ENCODE measurements at regions not wholly inside any gene's neighbourhood (a gene's known extent, or its start where the extent isn't known, plus 50 kb on each side); places are given as distances from the start of the nearest gene placed in this dataset.
"Not testable (repeated sequence)": the region's sequence is repeated elsewhere in the genome, so short reads cannot be mapped to it uniquely, and the experiment has no call there.

DNA sequence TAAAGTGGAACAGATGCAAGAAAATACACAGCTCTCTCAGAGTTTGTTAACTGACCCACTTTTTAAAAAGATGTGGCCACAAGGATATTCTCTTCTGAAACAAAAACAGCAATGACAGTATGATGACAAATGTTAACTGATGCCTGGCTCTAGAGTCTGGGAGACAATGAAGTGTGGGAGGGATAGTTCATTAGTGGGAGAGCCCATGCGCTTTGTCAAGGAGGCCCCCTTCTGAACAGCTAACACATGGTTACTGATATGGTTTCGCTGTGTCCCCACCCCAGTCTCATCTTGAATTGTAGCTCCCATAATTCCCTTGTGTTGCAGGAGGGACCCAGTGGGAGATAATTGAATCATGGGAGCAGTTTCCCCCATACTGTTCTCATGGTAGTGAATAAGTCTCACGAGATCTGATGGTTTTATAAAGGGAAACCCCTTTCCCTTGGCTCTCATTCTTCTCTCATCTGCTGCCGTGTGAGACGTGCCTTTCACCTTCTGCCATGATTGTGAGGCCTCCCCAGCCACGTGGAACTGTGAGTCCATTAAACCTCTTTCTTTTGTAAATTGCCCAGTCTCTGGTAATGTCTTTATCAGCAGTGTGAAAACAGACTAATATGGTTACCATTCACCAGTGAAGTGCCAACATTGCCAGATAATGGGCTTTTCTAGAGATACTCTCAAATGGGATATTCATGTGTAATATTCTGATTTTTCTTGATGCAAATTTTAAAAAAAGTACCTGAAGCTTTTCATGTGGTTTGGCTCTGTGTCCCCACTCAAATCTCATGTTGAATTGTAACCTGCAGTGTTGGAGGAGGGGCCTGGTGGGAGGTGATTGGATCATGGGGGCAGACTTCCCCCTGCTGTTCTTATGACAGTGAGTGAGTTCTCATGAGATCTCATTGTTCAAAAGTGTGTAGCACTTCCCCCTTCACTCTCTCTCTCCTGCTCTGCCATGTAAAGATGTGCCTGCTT lies 435.8 kb downstream of the SHISA9 start:
- not testable (repeated sequence) for DNase-seq (ENCODE audit: low spot score)

DNA sequence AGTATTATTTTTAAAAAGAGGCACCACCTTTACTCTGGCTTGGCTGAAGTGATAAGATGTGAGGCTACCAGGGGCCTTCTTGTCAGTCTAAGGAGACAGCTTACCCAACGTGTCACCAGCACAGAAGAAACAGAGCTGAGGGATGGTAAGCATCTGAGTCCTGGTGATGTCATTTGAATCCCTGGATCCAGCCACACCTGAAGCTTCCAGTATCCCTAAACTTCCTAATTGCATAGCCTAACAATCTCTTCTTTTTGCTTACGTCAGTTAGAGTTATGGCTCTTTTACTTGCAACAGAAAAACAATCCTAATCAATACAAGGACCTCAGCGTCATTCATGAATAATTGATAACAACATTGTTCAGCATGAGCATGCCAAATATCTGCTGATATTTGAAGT lies 436.6 kb downstream of the SHISA9 start:
- no peak for DNase-seq (ENCODE audit: low spot score)

DNA sequence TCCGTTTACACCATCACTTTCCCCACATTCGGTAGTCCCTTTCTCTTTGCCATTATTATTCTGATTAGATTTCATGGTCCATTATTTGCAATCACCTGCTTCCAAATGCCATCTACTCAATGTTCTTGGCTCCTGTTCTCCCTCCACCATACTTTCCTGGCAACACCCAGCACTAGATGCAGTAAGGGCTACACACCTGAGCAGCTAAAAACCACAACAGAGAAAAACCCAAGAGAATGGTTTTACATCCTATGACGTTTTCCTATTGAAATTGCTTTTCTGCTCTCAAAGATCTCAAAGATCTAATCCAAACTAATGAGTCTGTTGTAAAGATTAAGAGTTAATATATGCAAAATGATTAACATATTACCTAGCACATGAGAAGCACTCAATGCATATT lies 441.3 kb downstream of the SHISA9 start:
- no peak for DNase-seq (ENCODE audit: low spot score)

DNA sequence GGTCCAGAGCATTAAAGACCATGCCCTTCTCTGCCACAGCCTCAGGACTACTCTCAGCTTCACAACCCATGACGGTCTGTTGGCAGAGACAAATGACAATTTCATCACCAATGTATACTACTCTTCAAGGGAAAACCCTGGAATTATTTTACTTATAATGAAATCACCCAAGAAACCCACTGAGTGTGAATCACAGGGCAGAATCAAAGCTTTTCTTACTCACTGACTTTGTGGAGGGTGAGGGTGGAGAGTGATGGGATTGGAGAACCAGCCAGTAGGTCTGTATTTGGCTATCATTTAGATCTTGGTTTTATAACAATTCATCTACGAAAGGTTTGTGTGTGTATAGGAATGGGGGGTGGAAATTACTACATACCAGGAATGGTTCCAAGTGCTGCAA lies 442.6 kb downstream of the SHISA9 start:
- no peak for DNase-seq (ENCODE audit: low spot score)

DNA sequence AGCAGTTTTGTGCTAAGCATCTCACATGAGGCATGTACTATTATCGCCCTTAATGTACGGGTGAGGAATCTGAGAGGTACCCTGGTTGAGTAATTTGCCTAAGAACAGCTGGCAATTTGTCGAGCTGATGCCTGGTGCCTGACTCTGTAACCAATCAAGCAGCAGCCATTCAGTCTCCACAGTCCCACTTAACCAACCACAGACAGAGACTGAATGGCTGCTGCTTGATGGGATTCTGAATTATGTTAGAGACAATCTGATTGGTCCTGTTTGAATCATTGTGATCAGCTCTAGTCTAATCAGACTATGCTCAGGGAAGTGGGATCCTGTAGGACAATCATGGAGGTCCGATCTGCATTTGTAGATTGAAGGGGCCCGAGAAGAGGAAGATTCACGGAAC lies 447.0 kb downstream of the SHISA9 start:
- DNase-seq (ENCODE audit: low spot score) = no peak

DNA sequence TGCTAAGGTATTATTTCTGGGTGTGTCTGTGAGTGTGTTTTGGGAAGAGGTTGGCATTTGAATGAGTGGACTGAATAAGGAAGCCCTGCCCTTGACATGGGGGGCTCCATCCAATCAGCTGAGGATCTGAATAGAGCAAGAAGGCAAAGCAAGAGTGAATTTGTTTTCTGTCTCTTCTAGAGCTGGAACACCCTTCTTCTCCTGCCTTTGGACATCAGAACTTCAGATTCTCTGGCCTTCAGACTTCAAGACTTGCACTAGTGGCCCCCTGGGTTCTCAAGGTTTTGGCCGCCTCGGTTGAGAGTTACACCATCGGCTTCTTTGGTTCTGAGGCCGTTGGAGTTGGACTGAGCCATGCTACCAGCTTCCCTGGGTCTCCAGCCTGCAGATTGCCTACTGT lies 448.6 kb downstream of the SHISA9 start:
- DNase-seq (ENCODE audit: low spot score) = no peak

DNA sequence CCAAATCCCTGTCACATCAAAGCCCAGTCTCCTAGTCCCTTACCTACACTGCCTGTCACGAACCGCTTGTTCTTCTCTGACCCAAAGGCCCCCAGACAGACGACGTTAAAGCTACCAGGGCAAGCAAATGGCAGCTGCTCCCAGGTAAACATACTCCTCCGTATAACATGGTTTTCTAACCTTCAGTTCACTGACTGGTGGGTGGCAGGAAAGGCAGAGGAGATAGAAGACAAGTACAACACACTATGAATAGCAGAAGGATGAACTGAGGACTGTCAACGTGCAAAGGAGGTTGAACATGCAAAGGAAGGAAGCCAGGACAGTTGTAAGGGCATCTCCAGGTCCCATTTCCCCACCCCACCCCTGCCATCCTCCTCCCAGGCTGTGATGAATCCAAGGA lies 449.8 kb downstream of the SHISA9 start:
- DNase-seq (ENCODE audit: low spot score) = no peak

DNA sequence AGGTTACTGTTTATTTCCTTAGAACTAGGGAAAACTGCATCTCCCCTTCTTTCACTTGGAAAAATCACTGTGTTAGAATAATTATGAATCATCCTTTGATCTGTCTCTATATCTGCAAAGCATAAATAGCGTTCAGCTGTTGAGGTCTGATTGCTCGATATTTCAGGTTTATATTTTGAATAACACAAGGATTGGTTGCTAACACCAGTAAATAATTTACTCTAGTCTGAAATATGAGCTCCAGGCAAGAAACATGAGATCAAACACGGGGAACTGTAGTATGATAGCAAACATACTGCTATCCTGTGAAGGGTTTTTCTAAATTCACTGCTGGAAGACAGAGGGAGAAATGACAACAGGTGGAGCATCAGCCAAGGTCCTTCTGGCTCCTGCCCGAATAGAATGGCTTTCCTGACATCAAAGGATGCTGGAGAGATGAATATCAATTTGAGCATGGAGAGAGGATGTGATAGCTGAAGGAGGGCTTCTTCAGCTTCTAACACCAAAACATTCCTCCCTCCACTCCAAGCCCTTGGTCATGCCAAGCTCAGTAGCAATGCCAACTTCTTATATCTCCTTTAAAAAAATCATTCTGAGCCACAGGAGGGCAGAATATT lies 450.3 kb downstream of the SHISA9 start:
- no peak for DNase-seq (ENCODE audit: low spot score)

DNA sequence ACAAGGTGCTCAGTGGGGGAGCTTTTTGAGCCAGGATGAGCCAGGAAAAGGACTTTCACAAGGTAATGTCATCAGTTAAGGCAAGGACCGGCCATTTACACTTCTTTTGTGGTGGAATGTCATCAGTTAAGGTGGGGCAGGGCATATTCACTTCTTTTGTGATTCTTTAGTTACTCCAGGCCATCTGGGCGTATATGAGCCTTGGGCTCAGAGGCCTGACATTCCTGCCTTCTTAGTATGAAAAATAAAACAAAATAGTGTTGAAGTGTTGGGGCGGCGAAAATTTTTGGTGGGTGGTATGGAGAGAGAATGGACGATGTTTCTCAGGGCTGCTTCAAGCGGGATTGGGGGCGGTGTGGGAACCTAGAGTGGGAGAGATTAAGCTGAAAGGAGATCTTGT lies 451.4 kb downstream of the SHISA9 start:
- not testable (repeated sequence) for DNase-seq (ENCODE audit: low spot score)

DNA sequence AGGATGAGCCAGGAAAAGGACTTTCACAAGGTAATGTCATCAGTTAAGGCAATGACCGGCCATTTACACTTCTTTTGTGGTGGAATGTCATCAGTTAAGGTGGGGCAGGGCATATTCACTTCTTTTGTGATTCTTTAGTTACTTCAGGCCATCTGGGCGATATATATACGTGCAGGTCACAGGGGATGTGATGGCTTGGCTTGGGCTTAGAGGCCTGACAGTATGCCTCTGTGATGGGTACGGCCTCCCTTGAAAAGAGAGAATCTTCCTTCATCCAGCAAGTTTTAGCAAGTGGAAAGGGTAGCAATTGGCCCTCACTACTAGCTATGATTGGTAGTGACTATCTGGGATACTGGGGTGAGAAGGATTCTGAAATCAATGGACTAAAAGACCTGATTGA lies 456.4 kb downstream of the SHISA9 start:
- DNase-seq (ENCODE audit: low spot score) = not testable (repeated sequence)

DNA sequence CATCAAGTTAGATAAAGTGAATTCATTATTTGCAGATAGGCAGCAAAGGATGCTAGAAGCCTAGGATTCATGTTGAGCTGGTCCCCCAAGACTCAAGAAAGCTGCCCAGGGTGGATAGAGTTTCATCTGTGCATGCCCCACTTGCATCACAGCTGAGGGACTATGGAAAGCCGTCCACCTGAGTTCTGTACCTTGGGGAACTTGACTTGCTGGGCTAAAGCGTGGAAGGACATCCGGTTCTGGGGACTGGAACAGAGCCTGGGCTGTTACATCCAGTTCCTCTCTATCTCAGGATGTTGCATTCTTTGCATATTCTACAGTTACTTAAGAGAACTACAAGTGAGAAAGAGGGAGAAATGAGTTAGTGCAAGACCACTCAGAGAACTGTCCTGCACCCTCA lies 458.4 kb downstream of the SHISA9 start:
- DNase-seq (ENCODE audit: low spot score) = no peak

DNA sequence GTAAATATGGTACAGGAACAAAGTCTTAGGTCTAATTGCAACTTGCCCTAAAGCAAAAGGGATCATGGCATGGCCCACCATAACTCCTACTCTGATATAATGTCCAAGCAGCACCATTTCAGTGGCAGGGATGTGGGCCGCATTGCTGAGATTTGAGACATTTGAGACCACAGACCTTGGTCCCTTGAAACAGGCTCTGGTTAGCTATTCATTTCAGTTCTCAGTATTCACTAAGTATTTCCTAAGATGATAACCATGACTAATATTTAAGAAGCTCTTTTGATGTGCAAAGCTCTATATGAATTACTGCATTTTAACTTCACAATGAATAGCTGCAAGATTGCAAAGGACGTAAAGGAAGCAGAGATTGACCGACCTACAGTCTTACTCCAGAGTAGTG lies 471.0 kb downstream of the SHISA9 start:
- no peak for DNase-seq (ENCODE audit: low spot score)

DNA sequence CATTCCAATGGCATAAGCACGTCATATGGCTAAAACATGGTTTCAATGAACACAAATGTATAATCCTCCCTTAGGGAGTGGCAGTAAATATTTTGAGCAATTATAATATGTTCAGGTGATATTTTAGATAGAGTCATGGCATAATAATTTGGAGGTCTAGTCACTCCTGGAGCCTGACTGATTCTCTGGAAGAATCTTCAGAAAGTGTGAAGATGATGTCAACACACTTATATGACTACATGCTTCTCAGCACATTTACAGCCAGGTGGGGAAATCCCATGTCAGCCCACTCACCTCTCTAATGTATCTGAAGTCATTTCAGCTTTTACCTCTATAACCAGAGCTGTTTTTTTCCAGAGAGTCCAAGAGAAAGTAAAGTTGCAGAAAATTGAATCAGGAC lies 474.8 kb downstream of the SHISA9 start:
- DNase-seq (ENCODE audit: low spot score) = no peak

DNA sequence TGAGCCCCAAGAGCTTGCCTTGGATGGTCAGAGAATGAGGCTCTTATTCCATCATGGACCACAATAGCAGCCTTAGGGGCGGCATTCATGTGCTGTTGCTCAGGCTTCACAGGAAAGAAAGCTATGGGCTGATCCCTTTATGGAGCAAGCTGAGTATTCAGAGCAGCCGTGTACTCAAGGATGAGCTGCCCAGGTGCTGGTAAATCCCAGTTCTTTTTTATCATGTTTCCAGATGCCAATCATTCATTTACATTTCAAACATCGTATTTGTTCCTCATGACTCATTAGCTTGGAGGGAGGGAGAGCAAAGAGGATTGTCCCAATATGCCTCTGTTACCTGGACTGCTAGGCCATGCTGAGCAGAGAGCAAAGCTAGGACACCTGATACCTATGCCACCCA lies 475.7 kb downstream of the SHISA9 start:
- DNase-seq (ENCODE audit: low spot score) = no peak

DNA sequence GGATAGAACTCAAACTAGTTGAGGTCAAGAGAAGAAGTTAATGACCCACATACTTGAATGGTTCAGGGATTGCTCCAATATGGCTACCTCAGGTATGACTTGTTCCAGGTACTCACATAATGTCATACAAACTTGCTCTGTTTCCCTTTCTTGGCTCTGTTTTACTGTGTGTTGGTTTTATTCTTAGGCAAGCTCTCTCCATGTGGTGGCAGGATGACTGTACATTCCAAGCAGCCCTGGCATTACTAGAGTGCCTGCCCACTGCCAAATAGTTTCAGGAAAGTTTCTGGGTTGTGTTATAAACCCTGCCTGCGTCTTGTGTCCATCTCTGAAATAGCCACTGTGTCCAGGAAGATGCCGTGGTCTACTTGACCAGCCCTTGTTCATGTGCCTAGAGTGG lies 476.8 kb downstream of the SHISA9 start:
- DNase-seq (ENCODE audit: low spot score) = no peak

DNA sequence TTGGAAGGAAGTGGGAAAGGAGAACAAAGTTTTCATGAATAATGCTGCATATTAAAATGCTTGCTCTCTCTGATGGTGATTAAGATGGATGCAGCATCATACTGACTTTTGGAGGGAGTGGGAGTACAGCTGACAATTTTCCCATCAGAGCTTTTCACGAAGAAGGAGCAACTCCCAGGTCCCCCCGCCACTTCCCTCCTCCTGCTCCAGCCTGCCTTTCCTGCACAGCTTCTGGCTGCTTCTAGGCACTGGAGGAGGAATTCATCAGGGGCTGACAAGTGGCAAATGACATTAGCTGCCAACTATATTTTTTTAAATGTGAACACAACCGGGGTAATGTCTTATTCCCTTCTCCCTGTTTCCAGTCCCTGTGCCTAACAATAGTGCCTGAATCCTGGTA lies 477.9 kb downstream of the SHISA9 start:
- DNase-seq (ENCODE audit: low spot score) = no peak

DNA sequence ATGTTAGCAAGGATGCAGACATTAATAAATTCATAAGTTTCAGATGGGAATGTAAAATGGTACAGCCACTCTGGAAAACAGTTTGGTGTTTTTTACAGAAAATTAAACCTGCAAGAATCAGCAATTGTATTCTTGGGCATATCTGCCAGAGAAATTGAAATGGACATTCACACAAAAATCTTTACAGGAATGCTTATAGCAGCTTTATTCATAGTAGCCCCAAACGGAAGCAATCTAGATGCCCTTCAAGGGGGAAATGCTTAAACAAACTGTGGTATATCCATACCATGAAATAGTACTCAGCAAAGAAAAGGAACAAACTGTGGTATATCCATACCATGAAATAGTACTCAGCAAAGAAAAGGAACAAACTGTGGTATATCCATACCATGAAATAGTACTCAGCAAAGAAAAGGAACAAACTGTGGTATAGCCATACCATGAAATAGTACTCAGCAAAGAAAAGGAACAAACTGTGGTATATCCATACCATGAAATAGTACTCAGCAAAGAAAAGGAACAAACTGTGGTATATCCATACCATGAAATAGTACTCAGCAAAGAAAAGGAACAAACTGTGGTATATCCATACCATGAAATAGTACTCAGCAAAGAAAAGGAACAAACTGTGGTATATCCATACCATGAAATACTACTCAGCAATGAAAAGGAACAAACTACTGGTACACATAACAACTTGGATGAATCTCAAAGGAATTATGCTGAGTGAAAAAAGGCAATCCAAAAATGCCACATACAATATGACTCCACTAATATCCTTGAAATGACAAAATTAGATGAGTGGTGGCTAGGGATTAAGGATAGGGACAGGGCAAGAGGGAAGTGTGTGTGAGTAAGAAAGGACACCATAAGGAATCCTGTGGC lies 484.0 kb downstream of the SHISA9 start:
- not testable (repeated sequence) for DNase-seq (ENCODE audit: low spot score)

DNA sequence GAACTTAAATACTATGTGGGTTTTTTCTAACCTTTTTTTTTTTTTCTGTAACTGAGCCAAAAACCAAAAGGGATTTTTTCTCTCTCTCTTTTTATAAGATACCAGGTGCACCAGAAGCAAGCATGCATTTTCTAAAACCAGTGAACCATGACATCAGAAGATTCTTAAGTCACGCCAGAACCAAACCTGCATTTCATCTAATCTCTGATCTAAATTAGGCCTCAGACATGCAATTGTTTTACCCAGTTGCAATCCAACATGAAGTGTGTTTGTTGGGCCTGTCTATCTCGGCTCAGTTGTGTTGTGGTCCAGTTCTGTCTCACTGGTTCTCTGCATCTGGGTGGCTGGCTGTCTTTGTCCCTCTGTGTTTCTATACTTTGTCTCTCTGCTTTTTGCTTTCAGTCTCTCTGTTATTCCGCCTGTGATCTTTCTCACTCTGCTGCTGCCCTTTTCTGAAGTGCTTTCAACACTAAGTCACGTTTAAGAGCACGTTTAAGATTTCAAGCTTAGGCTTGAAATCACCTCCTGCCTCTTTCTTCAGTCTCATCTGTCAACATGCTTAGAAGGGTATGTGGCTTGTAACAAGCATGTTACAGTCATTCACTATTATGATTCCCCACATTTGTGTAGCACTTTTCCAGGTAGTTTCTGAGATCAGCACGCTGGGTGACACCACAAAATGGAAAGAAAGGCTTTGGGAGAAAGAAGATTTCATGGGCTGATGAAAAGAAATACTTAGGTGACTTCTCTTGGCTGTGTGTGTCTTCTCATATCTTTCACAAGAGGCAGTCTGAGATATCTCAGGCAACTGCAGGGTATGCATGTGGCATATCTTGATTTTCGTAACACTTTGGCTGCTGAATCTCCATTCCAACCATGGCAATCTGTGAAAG lies 488.9 kb downstream of the SHISA9 start:
- DNase-seq (ENCODE audit: low spot score) = no peak

DNA sequence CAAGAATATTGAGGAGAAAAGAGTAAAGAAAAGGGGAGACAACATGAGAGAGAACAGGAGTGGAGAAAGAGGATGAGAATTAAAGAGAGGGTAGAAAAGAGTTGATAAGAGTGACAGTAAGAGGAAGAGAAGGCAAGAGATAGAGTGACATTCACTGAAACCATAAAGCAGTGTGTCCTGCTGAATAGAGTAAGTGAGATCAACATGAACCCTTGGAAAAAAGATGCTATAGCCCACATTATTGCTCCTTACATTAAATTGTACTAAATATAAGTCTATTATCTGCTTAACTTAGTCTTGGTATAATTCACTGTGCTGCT lies 489.5 kb downstream of the SHISA9 start:
- no peak for DNase-seq (ENCODE audit: low spot score)

DNA sequence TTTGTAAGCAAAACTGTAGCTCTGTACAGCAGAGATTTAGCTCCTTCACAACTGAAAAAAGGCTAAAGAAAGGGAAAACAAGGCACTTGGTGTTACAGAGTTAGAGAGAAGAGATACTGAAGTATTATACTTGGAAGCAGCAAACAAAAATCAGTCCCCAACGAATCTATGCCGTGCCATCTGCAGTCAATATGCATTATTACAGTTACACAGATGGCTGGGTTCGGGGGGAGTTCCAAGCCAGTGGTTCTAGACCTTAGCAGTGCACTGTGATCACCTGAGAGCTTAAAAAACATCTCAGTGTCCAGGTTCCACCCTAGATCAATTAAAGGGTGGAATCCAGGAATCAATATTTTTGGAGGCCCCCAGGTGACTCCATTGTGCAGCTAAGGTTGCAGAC lies 489.9 kb downstream of the SHISA9 start:
- DNase-seq (ENCODE audit: low spot score) = no peak

DNA sequence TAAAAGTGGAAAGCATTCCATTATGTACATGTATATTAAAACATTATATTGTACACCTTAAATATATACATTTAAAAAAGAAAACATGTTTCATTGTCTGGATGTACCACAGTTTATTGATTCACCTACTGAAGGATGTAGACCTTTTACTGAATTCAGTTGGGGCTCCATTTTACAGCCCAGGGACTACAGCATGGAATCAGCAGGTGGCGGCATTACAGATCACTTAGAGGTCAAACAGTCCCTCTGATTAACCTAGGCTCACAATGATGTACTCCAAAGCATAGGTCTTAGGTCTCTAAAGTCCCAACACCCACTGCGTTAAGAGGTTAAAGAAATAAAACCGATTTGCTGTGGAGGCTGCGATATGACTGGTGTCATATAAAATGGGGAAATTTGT lies 490.9 kb downstream of the SHISA9 start:
- DNase-seq (ENCODE audit: low spot score) = no peak

DNA sequence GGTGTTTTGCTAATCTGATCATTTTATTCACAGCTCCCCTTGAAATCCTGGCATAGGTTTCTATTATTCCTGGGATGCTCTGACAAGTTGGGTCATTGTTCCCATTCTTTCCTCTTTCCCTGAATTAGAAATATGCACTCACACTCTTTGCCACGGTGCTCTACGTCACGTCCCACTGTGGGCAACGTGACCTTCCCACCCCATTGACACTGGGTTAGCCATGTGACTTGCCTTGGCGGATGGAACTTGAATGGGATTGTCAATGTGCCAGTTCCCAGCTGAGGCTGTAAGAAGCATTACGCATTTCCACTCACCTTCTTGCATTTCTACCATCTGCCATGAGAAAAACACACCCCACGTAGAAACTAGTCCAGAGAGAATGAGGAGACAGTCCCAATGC lies 492.4 kb downstream of the SHISA9 start:
- no peak for DNase-seq (ENCODE audit: low spot score)
